Adrenal gland (tissue), 5 donors: ENCODE measurements at regions not wholly inside any gene's neighbourhood (a gene's known extent, or its start where the extent isn't known, plus 50 kb on each side); places are given as distances from the start of the nearest gene placed in this dataset.

ENCODE experiments used
- CTCF ChIP-seq, 6 experiments: fragments of 450-650 bp in 4 of 6; fragments of 200-600 bp in 2 of 6; sonication (generic) in 1 of 6; IDR thresholded peaks; 1 replicate in 5 of 6; 2 replicates in 1 of 6; pipeline versions ENCODE4 v1.5.1 to v1.8.0; 2016 to 2021; ENCODE audit warnings: antibody characterized with exemption in 6 of 6, mild to moderate bottlenecking in 2 of 6, moderate library complexity in 1 of 6
- POLR2A ChIP-seq, 2 donors: fragments of 450-650 bp; IDR thresholded peaks; one replicate each; pipeline ENCODE4 v1.6.1; 2017; ENCODE audit warnings: antibody characterized with exemption in 2 of 2, mild to moderate bottlenecking in 2 of 2, moderate library complexity in 1 of 2
- donor health status: DM: no; HTN: no; CAD: no.

- TF ChIP-seq CTCF (IDR thresholded peaks at IDR 0.05) = no peak
- TF ChIP-seq POLR2A (IDR thresholded peaks at IDR 0.05) = no peak
Observed at GRCh38 chr11:49851511-49851910, 100.7 kb upstream of the OR4C13 start.
